Activated T-helper 1 cell treated with anti-CD3 and anti-CD28 coated beads, Interleukin-2, amount 50 U/mL, for 16 hours (primary cell): ENCODE measurements at regions not wholly inside any gene's neighbourhood (a gene's known extent, or its start where the extent isn't known, plus 50 kb on each side); places are given as distances from the start of the nearest gene placed in this dataset.
"Not testable (repeated sequence)": the region's sequence is repeated elsewhere in the genome, so short reads cannot be mapped to it uniquely, and the experiment has no call there.

Source experiments
- DNase-seq, 2 donors: peaks; one replicate each; pipeline ENCODE4 v3.0.0-alpha.2; 2020; ENCODE audit warnings: low read depth in 1 of 2, low spot score in 1 of 2

DNA sequence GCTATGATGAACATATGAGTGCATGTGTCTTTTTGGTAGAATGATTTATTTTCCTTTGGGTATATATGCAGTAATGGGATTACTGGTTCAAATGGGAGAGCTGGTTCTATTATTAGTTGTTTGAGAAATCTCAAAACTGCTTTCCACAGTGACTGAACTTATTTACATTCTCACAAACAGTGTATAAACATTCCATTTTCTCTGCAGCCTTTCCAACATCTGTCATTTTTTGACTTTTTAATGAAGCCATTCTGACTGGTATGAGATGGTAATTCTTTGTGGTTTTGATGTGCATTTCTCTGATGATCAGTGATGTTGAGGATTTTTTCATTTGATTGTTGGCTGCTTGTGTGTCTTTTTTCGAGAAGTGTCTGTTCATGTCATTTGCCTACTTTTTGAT, 1124.2 kb downstream of the NAALADL2 start:
- no peak for DNase-seq

DNA sequence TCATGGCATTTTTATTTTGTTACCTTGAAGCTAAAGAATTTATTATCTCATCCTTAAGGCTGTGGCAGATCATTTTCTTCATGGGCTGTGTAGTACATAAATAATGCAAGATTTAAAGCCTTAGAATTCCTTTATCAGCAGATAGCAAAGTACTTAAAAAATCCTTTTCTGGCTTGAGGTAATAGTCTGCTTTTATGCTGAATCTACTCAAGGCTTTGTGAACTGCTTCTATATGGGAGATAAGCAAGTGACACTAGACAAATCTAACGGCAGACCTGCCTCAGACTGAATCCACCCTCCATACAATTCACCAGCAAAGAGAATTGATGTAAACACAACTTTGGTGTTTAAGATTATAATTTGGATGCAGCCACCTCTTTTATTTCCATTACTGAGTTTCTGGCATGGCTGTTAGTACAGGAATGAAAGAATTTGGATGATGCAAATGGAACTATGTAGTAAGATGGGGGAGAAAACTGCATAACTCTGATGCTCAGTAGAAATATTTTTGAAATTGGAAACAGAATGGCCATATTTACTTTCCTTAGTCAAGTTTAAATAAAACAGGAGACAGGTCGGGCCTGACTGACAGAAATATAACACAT, 1121.5 kb downstream of the NAALADL2 start:
- no peak for DNase-seq

- DNase-seq = no peak
Observed at GRCh38 chr3:175977968-175978752, 1119.0 kb downstream of the NAALADL2 start.

GRCh38 chr3:175969456-175969855, 1110.3 kb downstream of the NAALADL2 start:
- DNase-seq = no peak

GRCh38 chr3:175965036-175965435, 1105.9 kb downstream of the NAALADL2 start:
- no peak for DNase-seq

DNA sequence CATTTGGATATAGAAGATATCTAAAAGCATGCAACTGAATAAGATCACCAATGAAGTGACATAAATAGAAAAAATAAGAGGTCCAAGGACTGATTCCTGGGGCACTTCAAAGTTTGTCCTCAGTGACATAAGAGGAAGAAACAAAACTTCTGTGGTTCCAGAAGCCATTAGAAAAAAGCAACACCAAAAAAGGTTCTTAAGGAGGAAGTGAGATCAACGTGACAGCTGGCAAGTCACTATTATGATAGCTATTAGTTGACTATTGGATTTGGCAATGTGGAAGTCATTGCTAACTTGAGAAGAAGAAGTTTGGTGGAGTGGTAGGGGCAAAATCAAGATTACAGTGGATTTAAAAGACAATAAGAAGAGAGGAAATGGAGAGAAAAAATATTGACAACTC, 1098.3 kb downstream of the NAALADL2 start:
- DNase-seq = no peak

DNA sequence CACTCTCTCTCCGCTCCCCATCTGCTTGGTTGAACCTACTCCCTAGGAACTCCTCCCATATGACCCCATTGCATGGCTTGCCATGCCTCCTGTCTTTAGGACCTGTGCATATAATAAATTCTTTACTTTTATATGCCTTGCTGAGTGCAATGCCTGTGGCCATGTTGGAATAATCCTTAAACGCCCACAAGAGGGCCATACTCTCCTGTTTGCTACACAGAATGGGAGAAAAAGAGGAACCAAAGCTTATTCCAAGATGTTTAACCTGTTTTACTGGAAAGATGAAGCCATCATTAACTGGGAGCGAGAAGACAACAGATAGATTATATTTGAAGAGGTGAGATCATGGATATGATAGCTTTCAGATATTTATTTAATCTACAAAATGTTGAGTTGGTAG, 1097.8 kb downstream of the NAALADL2 start:
- DNase-seq = no peak

GRCh38 chr3:175951047-175951694, 1092.0 kb downstream of the NAALADL2 start:
- DNase-seq = no peak

DNA sequence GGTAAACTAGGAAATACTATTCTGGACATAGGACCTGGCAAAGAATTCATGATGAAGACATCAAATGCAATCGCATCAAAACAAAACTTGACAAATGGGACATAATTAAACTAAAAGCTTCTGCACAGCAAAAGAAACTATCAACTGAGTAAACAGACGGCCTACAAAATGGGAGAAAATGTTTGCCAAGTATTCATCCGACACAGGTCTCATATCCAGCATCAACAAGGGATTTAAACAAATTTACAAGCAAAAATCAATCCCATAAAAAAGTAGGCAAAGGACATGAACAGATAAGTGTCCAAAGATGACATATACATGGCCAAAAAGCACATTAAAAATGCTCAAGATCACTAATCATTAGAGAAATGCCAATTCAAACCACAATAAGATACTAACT, 1088.9 kb downstream of the NAALADL2 start:
- no peak for DNase-seq

- DNase-seq = no peak
Observed at GRCh38 chr3:175941352-175941751, 1082.2 kb downstream of the NAALADL2 start.

GRCh38 chr3:175940881-175941280, 1081.7 kb downstream of the NAALADL2 start:
- no peak for DNase-seq

GRCh38 chr3:175940243-175940642, 1081.1 kb downstream of the NAALADL2 start:
- DNase-seq = no peak

- not testable (repeated sequence) for DNase-seq
Observed at GRCh38 chr3:175937367-175937766, 1078.2 kb downstream of the NAALADL2 start.

DNA sequence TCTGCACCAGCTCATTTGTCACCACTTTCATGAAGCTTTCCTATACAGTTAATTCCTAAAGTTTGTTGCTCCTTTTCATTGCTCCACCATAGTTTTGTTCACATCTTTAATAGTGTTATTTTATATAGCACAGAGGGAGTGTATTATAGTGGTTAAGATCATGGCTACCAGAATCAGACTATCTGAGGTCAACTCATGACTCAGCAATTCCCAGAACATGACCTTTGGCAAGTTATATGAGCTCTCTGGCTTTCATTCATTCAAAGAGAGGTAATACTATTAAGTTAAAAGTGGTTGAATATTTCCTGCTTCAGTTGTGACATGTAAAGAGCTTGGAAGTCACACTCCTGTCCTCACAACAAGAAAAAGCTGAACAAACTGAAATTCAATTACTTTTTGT, 1073.5 kb downstream of the NAALADL2 start:
- DNase-seq = no peak

- no peak for DNase-seq
Observed at GRCh38 chr3:175919133-175919532, 1060.0 kb downstream of the NAALADL2 start.

DNA sequence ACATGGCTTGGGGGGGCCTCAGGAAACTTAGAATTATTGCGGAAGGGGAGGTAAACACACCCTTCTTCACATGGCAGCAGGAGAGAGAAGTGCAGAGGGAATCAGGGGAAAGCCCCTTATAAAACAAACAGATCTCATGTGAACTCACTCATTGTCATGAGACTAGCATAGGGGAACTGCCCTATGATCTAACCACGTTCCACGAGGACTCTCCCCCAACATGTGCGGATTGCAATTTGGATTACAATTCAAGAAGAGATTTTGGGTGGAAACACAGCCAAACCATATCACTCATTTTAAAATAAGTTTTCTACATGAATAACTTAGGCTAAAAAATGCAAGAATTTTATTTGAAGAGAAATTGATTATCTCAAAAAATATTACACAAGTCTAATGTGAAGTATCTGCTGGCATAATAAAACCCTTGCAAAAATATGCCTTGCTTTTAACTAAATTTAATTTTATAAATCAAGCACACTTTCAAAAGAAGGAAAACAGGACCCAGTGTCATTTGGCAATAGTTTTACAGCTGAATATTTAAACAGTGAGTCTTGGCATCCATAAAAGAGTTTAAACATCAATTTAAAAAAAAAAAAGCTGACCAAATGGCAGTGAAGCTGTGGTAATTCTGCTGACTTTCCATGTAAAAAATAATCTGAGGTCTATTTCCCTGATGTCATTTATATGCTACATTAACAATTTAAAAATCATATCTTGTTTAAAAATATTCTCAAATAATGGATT, 1057.2 kb downstream of the NAALADL2 start:
- no peak for DNase-seq

- no peak for DNase-seq
Observed at GRCh38 chr3:175914785-175915184, 1055.7 kb downstream of the NAALADL2 start.

DNA sequence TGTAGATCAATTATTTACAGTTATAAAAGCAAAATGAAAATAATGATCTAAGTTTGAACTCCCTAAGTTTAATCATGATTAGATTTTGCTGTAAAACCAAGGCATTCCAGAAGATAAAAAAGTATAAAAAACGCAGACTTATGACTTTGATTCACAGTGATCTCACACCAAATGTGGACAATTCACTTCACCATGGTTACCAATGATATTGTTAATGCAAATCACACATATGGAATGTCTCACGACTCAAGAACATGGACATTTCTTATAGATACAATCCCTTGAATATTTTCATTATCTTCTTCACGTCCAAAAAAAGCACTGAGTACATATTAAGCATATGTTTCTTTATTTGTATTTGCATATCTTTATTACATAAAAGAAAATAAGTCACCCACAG, 1054.2 kb downstream of the NAALADL2 start:
- no peak for DNase-seq

DNA sequence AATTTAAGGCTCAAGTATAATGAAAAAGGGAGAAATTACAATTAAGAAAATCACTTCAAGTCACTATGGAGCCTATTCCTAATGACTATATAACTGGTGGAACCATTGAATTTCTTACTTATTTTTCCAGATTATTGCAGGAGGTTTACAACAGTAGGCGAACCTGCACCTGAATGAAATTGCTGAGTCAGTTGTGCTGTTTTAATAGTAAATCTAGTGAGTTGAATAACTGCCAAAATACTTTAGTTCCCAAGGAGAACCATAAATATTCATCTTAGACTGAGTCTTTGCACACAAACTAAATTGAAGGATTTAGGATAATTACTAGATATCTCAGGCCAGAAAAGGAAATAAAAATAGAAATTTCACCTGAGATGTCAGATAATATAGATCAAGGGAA, 1052.8 kb downstream of the NAALADL2 start:
- no peak for DNase-seq

GRCh38 chr3:175902226-175902625, 1043.1 kb downstream of the NAALADL2 start:
- DNase-seq = no peak

DNA sequence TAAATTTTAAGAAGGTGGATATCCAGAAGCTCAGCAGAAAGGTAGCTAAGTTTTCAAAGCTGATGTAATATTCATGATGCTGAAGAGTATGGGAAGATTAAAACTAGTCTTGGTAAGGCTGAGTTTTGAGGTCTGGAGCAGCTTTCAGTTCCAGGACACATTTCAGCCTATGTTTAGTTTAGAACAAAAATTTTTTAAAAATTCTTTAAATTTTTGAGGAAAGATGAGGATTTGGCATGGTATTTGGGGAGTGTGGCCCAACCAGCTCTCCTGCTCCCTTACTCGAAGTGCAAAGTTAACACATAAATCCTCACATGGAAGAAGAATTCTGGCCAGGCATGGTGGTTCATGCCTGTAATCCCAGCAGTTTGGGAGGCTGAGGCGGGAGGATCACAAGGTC, 1039.1 kb downstream of the NAALADL2 start:
- no peak for DNase-seq

GRCh38 chr3:175896655-175897054, 1037.5 kb downstream of the NAALADL2 start:
- no peak for DNase-seq
